Small intestine (tissue), 7 donors: ENCODE measurements at regions not wholly inside any gene's neighbourhood (a gene's known extent, or its start where the extent isn't known, plus 50 kb on each side); places are given as distances from the start of the nearest gene placed in this dataset.

Source experiments
- DNase-seq, 2 donors: peaks; one replicate each; pipeline versions ENCODE4 v3.0.0 to v3.0.0-alpha.2; 2013
- FAIRE-seq: peaks from 2 replicates; lab custom pipeline; 2012; peaks lifted over from hg19 to GRCh38; lab: Jason Lieb, UNC
- H3K27ac ChIP-seq, 3 donors: one replicate each; pipeline ENCODE4 v1.5.1; 2013; ENCODE audit warnings: low read length in 2 of 3, mild to moderate bottlenecking in 2 of 3, control low read depth in 1 of 3, inconsistent platforms in 1 of 3, low read depth in 1 of 3, moderate library complexity in 1 of 3
- H3K27me3 ChIP-seq, 3 donors: one replicate each; pipeline ENCODE4 v1.6.1; 2013; ENCODE audit warnings: low read length in 3 of 3, inconsistent platforms in 1 of 3; ENCODE audit not compliant: control insufficient read depth in 3 of 3, insufficient read depth in 3 of 3
- H3K36me3 ChIP-seq, 3 donors: one replicate each; pipeline ENCODE4 v1.6.1; 2013; ENCODE audit warnings: low read length in 3 of 3, inconsistent platforms in 1 of 3, low read depth in 1 of 3, mild to moderate bottlenecking in 1 of 3, moderate library complexity in 1 of 3; ENCODE audit not compliant: control insufficient read depth in 3 of 3, insufficient read depth in 2 of 3
- H3K4me1 ChIP-seq, 3 donors: one replicate each; pipeline ENCODE4 v1.6.1; 2013; ENCODE audit warnings: low read length in 2 of 3, inconsistent platforms in 1 of 3, low read depth in 1 of 3, mild to moderate bottlenecking in 1 of 3, moderate library complexity in 1 of 3; ENCODE audit not compliant: control insufficient read depth in 3 of 3, insufficient read depth in 2 of 3
- H3K4me3 ChIP-seq, 3 donors: one replicate each; pipeline ENCODE4 v1.5.1; 2013; ENCODE audit warnings: low read length in 3 of 3, control low read depth in 1 of 3, inconsistent platforms in 1 of 3, low read depth in 1 of 3, mild to moderate bottlenecking in 1 of 3, moderate library complexity in 1 of 3
- H3K9me3 ChIP-seq, 2 donors: one replicate each; pipeline ENCODE4 v1.6.1; 2013; ENCODE audit warnings: low read depth in 1 of 2, low read length in 1 of 2; ENCODE audit not compliant: control insufficient read depth in 2 of 2, insufficient read depth in 1 of 2
- WGBS, 3 donors: extraction: QIAGEN DNeasy Blood & Tissue Kit; methylation state at CpG; one replicate each; pipeline ENCODE4 v1.1.7; 2013; 5-methylcytosine and 5-hydroxymethylcytosine counted together
- donor health status: healthy with polysubstance abuse.
- donor health status: control.
- donor health status: control.
- donor health status: Bipolar disorder and iron deficiency.
- donor health status: healthy.

- H3K27ac ChIP-seq, result peak overlapping the region in 1 of 3 donors; percentile 32
Observed at GRCh38 chr5:67353500-67354450, 157.2 kb upstream of the CD180 start.

GRCh38 chr5:67350618-67351201, 154.1 kb upstream of the CD180 start:
- WGBS, 3 donors, result 52 to 87% (median 68%) methylated on average over 12 of the region's 12 CpGs
- DNase-seq (peak; percentile 8 to 48), FAIRE-seq (no peak)
- Histone ChIP-seq H3K4me3 (no peak overlapping the region), H3K36me3 (no peaks in the 10 kb centered on the region), H3K27ac (peak overlapping the region in 2 of 3 donors; percentile 20 to 71), H3K9me3 (no peaks in the 10 kb centered on the region), H3K4me1 (no peaks in the 10 kb centered on the region), H3K27me3 (no peaks in the 10 kb centered on the region)

More at GRCh38 chr5:67353500-67354450, 157.2 kb upstream of the CD180 start:
- no peaks in the 10 kb centered on the region for H3K9me3 ChIP-seq
- FAIRE-seq (no peak), DNase-seq (peak; percentile 11 to 18)
- H3K36me3 ChIP-seq, result no peaks in the 10 kb centered on the region
- no peak overlapping the region for H3K4me3 ChIP-seq
- 51 to 59% (median 55%) methylated on average over 10 of the region's 10 CpGs for WGBS, 3 donors
- no peaks in the 10 kb centered on the region for H3K4me1 ChIP-seq
- H3K27me3 ChIP-seq, result no peaks in the 10 kb centered on the region

- Histone ChIP-seq H3K36me3 (no peaks in the 10 kb centered on the region), H3K27me3 (no peaks in the 10 kb centered on the region), H3K4me3 (no peak overlapping the region), H3K9me3 (peaks cover 0 to 2% of the 10 kb centered on the region in 2 donors), H3K4me1 (no peaks in the 10 kb centered on the region), H3K27ac (peak overlapping the region in 1 of 3 donors; percentile 71)
- DNase-seq (no peak), FAIRE-seq (no peak)
- WGBS, 3 donors, result 59 to 77% (median 75%) methylated on average over 5 of the region's 5 CpGs
Observed at GRCh38 chr5:67350185-67350584, 153.6 kb upstream of the CD180 start.

- FAIRE-seq (no peak), DNase-seq (no peak)
- Histone ChIP-seq H3K36me3 (no peaks in the 10 kb centered on the region), H3K27me3 (no peaks in the 10 kb centered on the region), H3K4me1 (no peaks in the 10 kb centered on the region), H3K4me3 (no peak overlapping the region), H3K9me3 (peaks cover 0 to 4% of the 10 kb centered on the region in 2 donors), H3K27ac (no peak overlapping the region)
Observed at GRCh38 chr5:67347821-67348220, 151.2 kb upstream of the CD180 start.

GRCh38 chr5:67346611-67347010, 150.0 kb upstream of the CD180 start:
- no peak for FAIRE-seq
- no peak overlapping the region for H3K27ac ChIP-seq

GRCh38 chr5:67344870-67345269, 148.3 kb upstream of the CD180 start:
- H3K4me1 ChIP-seq, result no peaks in the 10 kb centered on the region
- FAIRE-seq, result no peak
- peaks cover 0 to 4% of the 10 kb centered on the region in 2 donors for H3K9me3 ChIP-seq
- no peaks in the 10 kb centered on the region for H3K27me3 ChIP-seq
- WGBS, 3 donors, result 93 to 100% (median 97%) methylated on average over 2 of the region's 2 CpGs
- no peak overlapping the region for H3K27ac ChIP-seq
- no peak overlapping the region for H3K4me3 ChIP-seq
- DNase-seq, result no peak
- no peaks in the 10 kb centered on the region for H3K36me3 ChIP-seq

More at GRCh38 chr5:67346611-67347010, 150.0 kb upstream of the CD180 start:
- no peaks in the 10 kb centered on the region for H3K4me1 ChIP-seq
- H3K9me3 ChIP-seq, result peaks cover 0 to 4% of the 10 kb centered on the region in 2 donors
- 73 to 82% (median 77%) methylated on average over 2 of the region's 2 CpGs for WGBS, 3 donors
- H3K36me3 ChIP-seq, result no peaks in the 10 kb centered on the region
- H3K4me3 ChIP-seq, result no peak overlapping the region
- DNase-seq, result no peak
- H3K27me3 ChIP-seq, result no peaks in the 10 kb centered on the region

- no peak overlapping the region for H3K27ac ChIP-seq
- DNase-seq (no peak), FAIRE-seq (no peak)
- no peaks in the 10 kb centered on the region for H3K36me3 ChIP-seq
- WGBS, 3 donors, result 81 to 83% (median 81%) methylated on average over 5 of the region's 5 CpGs
- peaks cover 0 to 4% of the 10 kb centered on the region in 2 donors for H3K9me3 ChIP-seq
- no peak overlapping the region for H3K4me3 ChIP-seq
- H3K4me1 ChIP-seq, result no peaks in the 10 kb centered on the region
- H3K27me3 ChIP-seq, result no peaks in the 10 kb centered on the region
Observed at GRCh38 chr5:67343835-67344234, 147.2 kb upstream of the CD180 start.

- Histone ChIP-seq H3K4me1 (no peaks in the 10 kb centered on the region), H3K27ac (no peak overlapping the region), H3K9me3 (peaks cover 0 to 4% of the 10 kb centered on the region in 2 donors), H3K36me3 (no peaks in the 10 kb centered on the region), H3K27me3 (no peaks in the 10 kb centered on the region), H3K4me3 (no peak overlapping the region)
- DNase-seq (no peak), FAIRE-seq (no peak)
- 84 to 94% (median 87%) methylated on average over 2 of the region's 2 CpGs for WGBS, 3 donors
Observed at GRCh38 chr5:67341478-67341877, 144.9 kb upstream of the CD180 start.
